WTC11 (cell line): ENCODE measurements at regions not wholly inside any gene's neighbourhood (a gene's known extent, or its start where the extent isn't known, plus 50 kb on each side); places are given as distances from the start of the nearest gene placed in this dataset.

Experiments used
- ATAC-seq: fragments of 200-7000 bp; cut with Tn5 transposase; 2 replicates; pipeline ENCODE4 v1.10.0; 2021; ENCODE audit warnings: mild to moderate bottlenecking, moderate library complexity
- CTCF ChIA-PET: fragments of 300-600 bp; sonication (Branson Sonifier 250); formaldehyde crosslinking; loops from one replicate; lab custom pipeline; 2021; ENCODE audit warnings: antibody characterized with exemption; lab: Charles Lee
- POLR2A ChIA-PET: fragments of 350-600 bp; sonication (Branson Sonifier 250); formaldehyde crosslinking; loops from one replicate; lab custom pipeline; 2021; ENCODE audit warnings: antibody characterized with exemption; lab: Charles Lee
- DNase-seq: peaks from one replicate; pipeline ENCODE4 v3.0.0; 2021; ENCODE audit warnings: low spot score
- H3K27ac Mint-ChIP-seq: 2 replicates; pipeline ENCODE4 v1.8.0; 2021; ENCODE audit warnings: mixed read lengths
- H3K27me3 Mint-ChIP-seq: 2 replicates; pipeline ENCODE4 v1.8.0; 2021; ENCODE audit warnings: low read depth, mild to moderate bottlenecking, moderate library complexity, mixed read lengths
- H3K36me3 Mint-ChIP-seq: 2 replicates; pipeline ENCODE4 v1.8.0; 2021; ENCODE audit warnings: mixed read lengths
- H3K4me1 Mint-ChIP-seq: 2 replicates; pipeline ENCODE4 v1.8.0; 2022; ENCODE audit warnings: mixed read lengths
- H3K4me3 Mint-ChIP-seq: 2 replicates; pipeline ENCODE4 v1.8.0; 2021; ENCODE audit warnings: mild to moderate bottlenecking, moderate library complexity, mixed read lengths
- H3K9me3 Mint-ChIP-seq: 2 replicates; pipeline ENCODE4 v1.8.0; 2021; ENCODE audit warnings: mixed read lengths
- CBFB ChIP-seq: sonication (generic); formaldehyde crosslinking; IDR thresholded peaks from 2 replicates; pipeline ENCODE4 v1.8.1; 2022; ENCODE audit warnings: mild to moderate bottlenecking, low read depth, missing genetic modification reagents
- ELF4 ChIP-seq: sonication (generic); formaldehyde crosslinking; IDR thresholded peaks from 2 replicates; pipeline ENCODE4 v1.8.1; 2022; ENCODE audit warnings: low read depth, mild to moderate bottlenecking, moderate library complexity, missing genetic modification reagents
- GABPB1 ChIP-seq: sonication (generic); formaldehyde crosslinking; IDR thresholded peaks from 2 replicates; pipeline ENCODE4 v1.8.1; 2023; ENCODE audit warnings: mild to moderate bottlenecking, missing genetic modification reagents
- IRF2 ChIP-seq: sonication (generic); formaldehyde crosslinking; IDR thresholded peaks from 2 replicates; pipeline ENCODE4 v1.8.0; 2022; ENCODE audit warnings: low read depth, missing genetic modification reagents, borderline replicate concordance
- KAT7 ChIP-seq: sonication (generic); formaldehyde crosslinking; IDR thresholded peaks from 2 replicates; pipeline ENCODE4 v1.8.1; 2023; ENCODE audit warnings: missing genetic modification reagents, mild to moderate bottlenecking, borderline replicate concordance
- MXD4 ChIP-seq: fragments of 250-450 bp; sonication (Bioruptor Pico); IDR thresholded peaks from 2 replicates; pipeline ENCODE4 v1.8.0; 2021; ENCODE audit warnings: mild to moderate bottlenecking, moderate library complexity, borderline replicate concordance
- NFATC4 ChIP-seq: fragments of 250-450 bp; sonication (Bioruptor Pico); IDR thresholded peaks from 2 replicates; pipeline ENCODE4 v1.9.0; 2021; ENCODE audit warnings: mild to moderate bottlenecking
- NFE2L1 ChIP-seq: sonication (generic); formaldehyde crosslinking; IDR thresholded peaks from 2 replicates; pipeline ENCODE4 v1.8.1; 2023; ENCODE audit warnings: missing genetic modification reagents
- NR2C2 ChIP-seq: sonication (generic); formaldehyde crosslinking; IDR thresholded peaks from 2 replicates; pipeline ENCODE4 v1.8.0; 2022; ENCODE audit warnings: mild to moderate bottlenecking, missing genetic modification reagents
- OVOL2 ChIP-seq: fragments of 250-450 bp; sonication (Bioruptor Pico); IDR thresholded peaks from 2 replicates; pipeline ENCODE4 v1.9.0; 2021; ENCODE audit warnings: mild to moderate bottlenecking, borderline replicate concordance
- RELA ChIP-seq: sonication (generic); formaldehyde crosslinking; IDR thresholded peaks from 2 replicates; pipeline ENCODE4 v1.8.1; 2022; ENCODE audit warnings: missing genetic modification reagents, mild to moderate bottlenecking, borderline replicate concordance
- SMAD3 ChIP-seq: sonication (generic); formaldehyde crosslinking; IDR thresholded peaks from 2 replicates; pipeline ENCODE4 v1.8.0; 2022; ENCODE audit warnings: missing genetic modification reagents, mild to moderate bottlenecking, borderline replicate concordance
- TEAD1 ChIP-seq: sonication (generic); formaldehyde crosslinking; IDR thresholded peaks from 2 replicates; pipeline ENCODE4 v1.8.0; 2022; ENCODE audit warnings: mild to moderate bottlenecking, missing genetic modification reagents
- TEAD4 ChIP-seq: sonication (generic); formaldehyde crosslinking; IDR thresholded peaks from 2 replicates; pipeline ENCODE4 v1.8.0; 2022; ENCODE audit warnings: mild to moderate bottlenecking, missing genetic modification reagents
- USF2 ChIP-seq: sonication (generic); formaldehyde crosslinking; IDR thresholded peaks from 2 replicates; pipeline ENCODE4 v1.8.1; 2023; ENCODE audit warnings: mild to moderate bottlenecking, missing genetic modification reagents, moderate library complexity
- ZNF138 ChIP-seq: sonication (generic); formaldehyde crosslinking; conservative IDR thresholded peaks from 2 replicates; pipeline ENCODE4 v1.8.1; 2022; ENCODE audit warnings: mild to moderate bottlenecking, moderate library complexity, missing genetic modification reagents
- ZNF232 ChIP-seq: sonication (generic); formaldehyde crosslinking; IDR thresholded peaks from 2 replicates; pipeline ENCODE4 v1.8.0; 2022; ENCODE audit warnings: mild to moderate bottlenecking, missing genetic modification reagents
- ZNF281 ChIP-seq: sonication (generic); formaldehyde crosslinking; IDR thresholded peaks from 2 replicates; pipeline ENCODE4 v1.8.0; 2023; ENCODE audit warnings: mild to moderate bottlenecking, missing genetic modification reagents
- ZNF317 ChIP-seq: sonication (generic); formaldehyde crosslinking; IDR thresholded peaks from 2 replicates; pipeline ENCODE4 v1.8.1; 2023; ENCODE audit warnings: low read depth, mild to moderate bottlenecking, moderate library complexity, missing genetic modification reagents, borderline replicate concordance
- ZNF416 ChIP-seq: fragments of 250-450 bp; sonication (Bioruptor Pico); IDR thresholded peaks from 2 replicates; pipeline ENCODE4 v1.9.0; 2021; ENCODE audit warnings: mild to moderate bottlenecking, inconsistent platforms
- ZNF423 ChIP-seq: fragments of 250-450 bp; sonication (Bioruptor Pico); IDR thresholded peaks from 2 replicates; pipeline ENCODE4 v2.1.2; 2022; ENCODE audit warnings: mild to moderate bottlenecking, moderate library complexity

GRCh38 chr4:138858419-138858818 is 157.2 kb upstream of the NOCT start:
- ATAC-seq (no peak), DNase-seq (no peak)
- CTCF ChIA-PET: no interaction called here
- H3K4me1 Mint-ChIP-seq: no peaks in the 10 kb centered on the region
- H3K27ac Mint-ChIP-seq: no peak overlapping the region
- H3K4me3 Mint-ChIP-seq: no peak overlapping the region
- no peak for TF ChIP-seq GABPB1 (CRISPR knock-in tag)
- no peak for TF ChIP-seq SMAD3
- TF ChIP-seq ZNF416 (CRISPR knock-in tag): no peak
- no peak for TF ChIP-seq ZNF281
- TF ChIP-seq ZNF232: no peak
- no peak for TF ChIP-seq KAT7
- no peak for TF ChIP-seq ZNF138 (CRISPR knock-in tag)
- TF ChIP-seq TEAD1 (CRISPR knock-in tag): no peak
- TF ChIP-seq IRF2: no peak
- TF ChIP-seq NFE2L1 (CRISPR knock-in tag): no peak
- TF ChIP-seq ELF4: no peak
- TF ChIP-seq CBFB (CRISPR knock-in tag): no peak
- no peak for TF ChIP-seq ZNF317 (CRISPR knock-in tag)
- no peak for TF ChIP-seq NR2C2 (CRISPR knock-in tag)
- no peak for TF ChIP-seq NFATC4 (CRISPR knock-in tag)
- H3K36me3 Mint-ChIP-seq: peaks cover 12% of the 10 kb centered on the region
- H3K9me3 Mint-ChIP-seq: peaks cover 12% of the 10 kb centered on the region
- POLR2A ChIA-PET: no interaction called here
- no peaks in the 10 kb centered on the region; the same call in 1 of the 2 replicates for H3K27me3 Mint-ChIP-seq

GRCh38 chr4:138857416-138857815 is 158.2 kb upstream of the NOCT start:
- TF ChIP-seq RELA (CRISPR knock-in tag) (no peak), TEAD4 (CRISPR knock-in tag) (no peak), MXD4 (CRISPR knock-in tag) (no peak), USF2 (no peak), OVOL2 (no peak), TEAD1 (CRISPR knock-in tag) (no peak), ZNF281 (no peak), ZNF423 (CRISPR knock-in tag) (no peak), KAT7 (no peak)
- H3K4me1 Mint-ChIP-seq: peaks cover 2% of the 10 kb centered on the region
- no peak overlapping the region for H3K27ac Mint-ChIP-seq
- ATAC-seq (no peak), DNase-seq (no peak)
- POLR2A ChIA-PET: no interaction called here
- peaks cover 3% of the 10 kb centered on the region for H3K27me3 Mint-ChIP-seq
- H3K4me3 Mint-ChIP-seq: no peak overlapping the region
- CTCF ChIA-PET: no interaction called here
- peaks cover 17% of the 10 kb centered on the region for H3K9me3 Mint-ChIP-seq
- H3K36me3 Mint-ChIP-seq: peaks cover 20% of the 10 kb centered on the region
